WTC11 (cell line): ENCODE measurements at regions not wholly inside any gene's neighbourhood (a gene's known extent, or its start where the extent isn't known, plus 50 kb on each side); places are given as distances from the start of the nearest gene placed in this dataset.

ENCODE experiments used
- ATAC-seq: fragments of 200-7000 bp; cut with Tn5 transposase; 2 replicates; pipeline ENCODE4 v1.10.0; 2021; ENCODE audit warnings: mild to moderate bottlenecking, moderate library complexity
- CTCF ChIA-PET: fragments of 300-600 bp; sonication (Branson Sonifier 250); formaldehyde crosslinking; loops from one replicate; lab custom pipeline; 2021; ENCODE audit warnings: antibody characterized with exemption; lab: Charles Lee
- POLR2A ChIA-PET: fragments of 350-600 bp; sonication (Branson Sonifier 250); formaldehyde crosslinking; loops from one replicate; lab custom pipeline; 2021; ENCODE audit warnings: antibody characterized with exemption; lab: Charles Lee
- DNase-seq: peaks from one replicate; pipeline ENCODE4 v3.0.0; 2021; ENCODE audit warnings: low spot score
- H3K27ac Mint-ChIP-seq: 2 replicates; pipeline ENCODE4 v1.8.0; 2021; ENCODE audit warnings: mixed read lengths
- H3K27me3 Mint-ChIP-seq: 2 replicates; pipeline ENCODE4 v1.8.0; 2021; ENCODE audit warnings: low read depth, mild to moderate bottlenecking, moderate library complexity, mixed read lengths
- H3K36me3 Mint-ChIP-seq: 2 replicates; pipeline ENCODE4 v1.8.0; 2021; ENCODE audit warnings: mixed read lengths
- H3K4me1 Mint-ChIP-seq: 2 replicates; pipeline ENCODE4 v1.8.0; 2022; ENCODE audit warnings: mixed read lengths
- H3K4me3 Mint-ChIP-seq: 2 replicates; pipeline ENCODE4 v1.8.0; 2021; ENCODE audit warnings: mild to moderate bottlenecking, moderate library complexity, mixed read lengths
- H3K9me3 Mint-ChIP-seq: 2 replicates; pipeline ENCODE4 v1.8.0; 2021; ENCODE audit warnings: mixed read lengths
- ATF2 ChIP-seq: sonication (generic); formaldehyde crosslinking; IDR thresholded peaks from 2 replicates; pipeline ENCODE4 v1.8.1; 2022; ENCODE audit warnings: low read depth, missing genetic modification reagents, borderline replicate concordance
- E2F5 ChIP-seq: sonication (generic); formaldehyde crosslinking; IDR thresholded peaks from 2 replicates; pipeline ENCODE4 v1.8.1; 2022; ENCODE audit warnings: mild to moderate bottlenecking, moderate library complexity, missing genetic modification reagents
- EMX1 ChIP-seq: fragments of 250-450 bp; sonication (Bioruptor Pico); IDR thresholded peaks from 2 replicates; pipeline ENCODE4 v1.8.0; 2021; ENCODE audit warnings: mild to moderate bottlenecking
- HMGA2 ChIP-seq: fragments of 250-450 bp; sonication (Bioruptor Pico); IDR thresholded peaks from 2 replicates; pipeline ENCODE4 v1.4.0; 2021; ENCODE audit warnings: mild to moderate bottlenecking, moderate library complexity
- KAT7 ChIP-seq: sonication (generic); formaldehyde crosslinking; IDR thresholded peaks from 2 replicates; pipeline ENCODE4 v1.8.1; 2023; ENCODE audit warnings: missing genetic modification reagents, mild to moderate bottlenecking, borderline replicate concordance
- MXD4 ChIP-seq: fragments of 250-450 bp; sonication (Bioruptor Pico); IDR thresholded peaks from 2 replicates; pipeline ENCODE4 v1.8.0; 2021; ENCODE audit warnings: mild to moderate bottlenecking, moderate library complexity, borderline replicate concordance
- NFATC4 ChIP-seq: fragments of 250-450 bp; sonication (Bioruptor Pico); IDR thresholded peaks from 2 replicates; pipeline ENCODE4 v1.9.0; 2021; ENCODE audit warnings: mild to moderate bottlenecking
- PRDM15 ChIP-seq: sonication (generic); formaldehyde crosslinking; IDR thresholded peaks from 2 replicates; pipeline ENCODE4 v1.8.0; 2022; ENCODE audit warnings: missing genetic modification reagents
- PRRX2 ChIP-seq: fragments of 250-450 bp; sonication (Bioruptor Pico); IDR thresholded peaks from 2 replicates; pipeline ENCODE4 v1.8.0; 2021; ENCODE audit warnings: mild to moderate bottlenecking
- RELA ChIP-seq: sonication (generic); formaldehyde crosslinking; IDR thresholded peaks from 2 replicates; pipeline ENCODE4 v1.8.1; 2022; ENCODE audit warnings: missing genetic modification reagents, mild to moderate bottlenecking, borderline replicate concordance
- RORB ChIP-seq: fragments of 250-450 bp; sonication (Bioruptor Pico); IDR thresholded peaks from 2 replicates; pipeline ENCODE4 v1.9.0; 2021; ENCODE audit warnings: mild to moderate bottlenecking
- SMAD3 ChIP-seq: sonication (generic); formaldehyde crosslinking; IDR thresholded peaks from 2 replicates; pipeline ENCODE4 v1.8.0; 2022; ENCODE audit warnings: missing genetic modification reagents, mild to moderate bottlenecking, borderline replicate concordance
- SMAD4 ChIP-seq: sonication (generic); formaldehyde crosslinking; IDR thresholded peaks from 2 replicates; pipeline ENCODE4 v1.8.0; 2022; ENCODE audit warnings: mild to moderate bottlenecking, missing genetic modification reagents
- TP53 ChIP-seq: sonication (generic); formaldehyde crosslinking; IDR thresholded peaks from 2 replicates; pipeline ENCODE4 v1.8.1; 2023; ENCODE audit warnings: mild to moderate bottlenecking, missing genetic modification reagents
- USF1 ChIP-seq: sonication (generic); formaldehyde crosslinking; IDR thresholded peaks from 2 replicates; pipeline ENCODE4 v1.8.0; 2022; ENCODE audit warnings: mild to moderate bottlenecking, missing genetic modification reagents
- ZMAT4 ChIP-seq: fragments of 250-450 bp; sonication (Bioruptor Pico); IDR thresholded peaks from 2 replicates; pipeline ENCODE4 v1.9.0; 2021; ENCODE audit warnings: mild to moderate bottlenecking
- ZNF121 ChIP-seq: sonication (generic); formaldehyde crosslinking; IDR thresholded peaks from 2 replicates; pipeline ENCODE4 v1.8.0; 2023; ENCODE audit warnings: missing genetic modification reagents
- ZNF425 ChIP-seq: fragments of 250-450 bp; sonication (Bioruptor Pico); conservative IDR thresholded peaks from 2 replicates; pipeline ENCODE4 v1.9.0; 2021; ENCODE audit warnings: mild to moderate bottlenecking

GRCh38 chr18:78128004-78128403, 851.6 kb upstream of the SALL3 start:
- no peak for ATAC-seq
- DNase-seq = no peak
- peaks cover 19% of the 10 kb centered on the region for H3K27me3 Mint-ChIP-seq
- H3K27ac Mint-ChIP-seq = no peak overlapping the region
- POLR2A ChIA-PET = no interaction called here
- TF ChIP-seq ATF2 (CRISPR knock-in tag) (no peak), PRRX2 (CRISPR knock-in tag) (no peak), TP53 (CRISPR knock-in tag) (no peak), ZMAT4 (CRISPR knock-in tag) (no peak), E2F5 (no peak), MXD4 (no peak), EMX1 (CRISPR knock-in tag) (no peak), HMGA2 (CRISPR knock-in tag) (no peak), KAT7 (CRISPR knock-in tag) (no peak), ZNF425 (CRISPR knock-in tag) (no peak), ZNF121 (CRISPR knock-in tag) (no peak)
- CTCF ChIA-PET = no interaction called here
- no peak overlapping the region for H3K4me3 Mint-ChIP-seq
- H3K9me3 Mint-ChIP-seq = peaks cover 51% of the 10 kb centered on the region
- peaks cover 46% of the 10 kb centered on the region for H3K36me3 Mint-ChIP-seq
- no peaks in the 10 kb centered on the region for H3K4me1 Mint-ChIP-seq

- DNase-seq (no peak), ATAC-seq (no peak)
- CTCF ChIA-PET = no interaction called here
- Mint-ChIP-seq H3K4me3 (no peak overlapping the region), H3K27me3 (peaks cover 19% of the 10 kb centered on the region), H3K4me1 (no peaks in the 10 kb centered on the region)
- POLR2A ChIA-PET = no interaction called here
- TF ChIP-seq NFATC4 (CRISPR knock-in tag) (no peak), SMAD3 (CRISPR knock-in tag) (no peak), PRDM15 (CRISPR knock-in tag) (no peak), RORB (CRISPR knock-in tag) (no peak), SMAD4 (CRISPR knock-in tag) (no peak), RELA (CRISPR knock-in tag) (no peak), ZNF425 (CRISPR knock-in tag) (no peak), USF1 (CRISPR knock-in tag) (no peak)
- TF ChIP-seq, all 79 proteins: peak for 0
- Mint-ChIP-seq H3K27ac (no peak overlapping the region), H3K36me3 (peaks cover 46% of the 10 kb centered on the region), H3K9me3 (peaks cover 51% of the 10 kb centered on the region)
Measured at GRCh38 chr18:78129260-78129659, 850.4 kb upstream of the SALL3 start.
